ENCODE measurements at regions not wholly inside any gene's neighbourhood (a gene's known extent, or its start where the extent isn't known, plus 50 kb on each side); places are given as distances from the start of the nearest gene placed in this dataset.

DNA sequence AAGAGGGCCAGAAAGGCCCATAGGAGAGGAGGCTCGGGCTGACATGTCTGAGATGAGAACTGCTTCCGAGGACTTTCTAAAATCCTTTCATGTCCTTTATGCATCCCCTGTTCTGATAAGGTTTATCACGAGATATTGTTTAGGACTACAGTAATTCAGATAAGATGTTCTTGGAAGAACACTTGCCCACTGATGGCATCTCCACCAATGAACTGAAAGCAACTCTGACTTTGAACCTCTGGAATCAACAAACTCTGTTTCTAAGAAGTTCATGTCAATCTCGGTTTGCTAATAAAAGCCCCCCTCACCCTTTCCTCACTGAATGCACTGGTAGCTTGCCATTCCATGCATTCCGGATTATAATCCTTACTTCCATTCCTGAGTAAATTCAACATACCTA, 90.9 kb downstream of the FGF9 start:
- TF ChIP-seq, protein P1, sequence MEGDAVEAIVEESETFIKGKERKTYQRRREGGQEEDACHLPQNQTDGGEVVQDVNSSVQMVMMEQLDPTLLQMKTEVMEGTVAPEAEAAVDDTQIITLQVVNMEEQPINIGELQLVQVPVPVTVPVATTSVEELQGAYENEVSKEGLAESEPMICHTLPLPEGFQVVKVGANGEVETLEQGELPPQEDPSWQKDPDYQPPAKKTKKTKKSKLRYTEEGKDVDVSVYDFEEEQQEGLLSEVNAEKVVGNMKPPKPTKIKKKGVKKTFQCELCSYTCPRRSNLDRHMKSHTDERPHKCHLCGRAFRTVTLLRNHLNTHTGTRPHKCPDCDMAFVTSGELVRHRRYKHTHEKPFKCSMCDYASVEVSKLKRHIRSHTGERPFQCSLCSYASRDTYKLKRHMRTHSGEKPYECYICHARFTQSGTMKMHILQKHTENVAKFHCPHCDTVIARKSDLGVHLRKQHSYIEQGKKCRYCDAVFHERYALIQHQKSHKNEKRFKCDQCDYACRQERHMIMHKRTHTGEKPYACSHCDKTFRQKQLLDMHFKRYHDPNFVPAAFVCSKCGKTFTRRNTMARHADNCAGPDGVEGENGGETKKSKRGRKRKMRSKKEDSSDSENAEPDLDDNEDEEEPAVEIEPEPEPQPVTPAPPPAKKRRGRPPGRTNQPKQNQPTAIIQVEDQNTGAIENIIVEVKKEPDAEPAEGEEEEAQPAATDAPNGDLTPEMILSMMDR (IDR thresholded peaks at IDR 0.05) = no peak
- TF ChIP-seq POLR2A (IDR thresholded peaks at IDR 0.05) = no peak
- TF ChIP-seq EP300 (IDR thresholded peaks at IDR 0.05) = no peak
